NT2/D1 (cell line): ENCODE measurements at regions not wholly inside any gene's neighbourhood (a gene's known extent, or its start where the extent isn't known, plus 50 kb on each side); places are given as distances from the start of the nearest gene placed in this dataset.
"Not testable (repeated sequence)": the region's sequence is repeated elsewhere in the genome, so short reads cannot be mapped to it uniquely, and the experiment has no call there.

Experiments used
- DNase-seq: peaks from one replicate; pipeline ENCODE4 v3.0.0-alpha.2; 2011; ENCODE audit warnings: low read depth, low spot score
- H3K27me3 ChIP-seq: 2 replicates; pipeline ENCODE4 v1.6.0; 2011; ENCODE audit warnings: mild to moderate bottlenecking; ENCODE audit not compliant: insufficient read length, insufficient read depth
- H3K36me3 ChIP-seq: 2 replicates; pipeline ENCODE4 v1.6.1; 2011; ENCODE audit warnings: mild to moderate bottlenecking, low read length, mixed read lengths; ENCODE audit not compliant: insufficient read depth, insufficient read length
- H3K4me1 ChIP-seq: 2 replicates; pipeline ENCODE4 v1.5.1; 2011; ENCODE audit not compliant: insufficient read depth, insufficient read length
- H3K4me3 ChIP-seq: 2 replicates; pipeline ENCODE4 v1.5.1; 2011; ENCODE audit warnings: low read depth; ENCODE audit not compliant: insufficient read length
- H3K9ac ChIP-seq: 2 replicates; pipeline ENCODE4 v1.6.0; 2011; ENCODE audit warnings: low read depth; ENCODE audit not compliant: insufficient read length
- H3K9me3 ChIP-seq: 2 replicates; pipeline ENCODE4 v1.5.1; 2011; ENCODE audit warnings: mild to moderate bottlenecking, low read length; ENCODE audit not compliant: insufficient read depth
- YY1 ChIP-seq: IDR thresholded peaks from 2 replicates; pipeline ENCODE4 v1.6.1; 2011; ENCODE audit not compliant: insufficient read length, insufficient read depth

- not testable (repeated sequence) for H3K9ac ChIP-seq, H3K27me3 ChIP-seq, H3K9me3 ChIP-seq, DNase-seq, H3K4me1 ChIP-seq, H3K36me3 ChIP-seq
- H3K4me3 ChIP-seq: peak overlapping the region; percentile 48
Observed at GRCh38 chr1:120557605-120558302, 142.9 kb downstream of the NBPF8 start.

GRCh38 chr1:120558303-120559060 is 143.6 kb downstream of the NBPF8 start:
- not testable (repeated sequence) for H3K36me3 ChIP-seq, H3K9me3 ChIP-seq, H3K4me1 ChIP-seq, H3K27me3 ChIP-seq
- TF ChIP-seq YY1: peak; percentile 34
- DNase-seq: peak; percentile 44
- H3K9ac ChIP-seq: peak overlapping the region; percentile 46
- peak overlapping the region; percentile 46 for H3K4me3 ChIP-seq

- H3K4me1 ChIP-seq, H3K9ac ChIP-seq, H3K4me3 ChIP-seq, DNase-seq, H3K27me3 ChIP-seq, H3K36me3 ChIP-seq, H3K9me3 ChIP-seq: not testable (repeated sequence)
Observed at GRCh38 chr1:120561767-120562166, 146.9 kb downstream of the NBPF8 start.

- not testable (repeated sequence) for H3K4me3 ChIP-seq, H3K9me3 ChIP-seq, DNase-seq, H3K9ac ChIP-seq, H3K27me3 ChIP-seq, H3K36me3 ChIP-seq, H3K4me1 ChIP-seq
Observed at GRCh38 chr1:120565396-120565795, 150.6 kb downstream of the NBPF8 start.

GRCh38 chr1:120567620-120568019 is 152.8 kb downstream of the NBPF8 start:
- not testable (repeated sequence) for H3K36me3 ChIP-seq, H3K4me1 ChIP-seq, H3K27me3 ChIP-seq, H3K4me3 ChIP-seq, H3K9ac ChIP-seq, DNase-seq, H3K9me3 ChIP-seq

GRCh38 chr1:120575201-120575600 is 148.5 kb upstream of the NBPF26 start:
- not testable (repeated sequence) for DNase-seq, H3K4me1 ChIP-seq, H3K9ac ChIP-seq, H3K9me3 ChIP-seq, H3K27me3 ChIP-seq, H3K4me3 ChIP-seq, H3K36me3 ChIP-seq

- H3K4me3 ChIP-seq, H3K9me3 ChIP-seq, DNase-seq, H3K27me3 ChIP-seq, H3K4me1 ChIP-seq, H3K9ac ChIP-seq, H3K36me3 ChIP-seq: not testable (repeated sequence)
Observed at GRCh38 chr1:120582135-120582534, 141.6 kb upstream of the NBPF26 start.

GRCh38 chr1:120586053-120586452 is 137.7 kb upstream of the NBPF26 start:
- not testable (repeated sequence) for DNase-seq, H3K36me3 ChIP-seq, H3K9ac ChIP-seq, H3K4me3 ChIP-seq, H3K27me3 ChIP-seq, H3K9me3 ChIP-seq, H3K4me1 ChIP-seq

- H3K27me3 ChIP-seq, H3K4me1 ChIP-seq, H3K4me3 ChIP-seq, H3K9ac ChIP-seq, H3K9me3 ChIP-seq, DNase-seq, H3K36me3 ChIP-seq: not testable (repeated sequence)
Observed at GRCh38 chr1:120588811-120589210, 134.9 kb upstream of the NBPF26 start.

- H3K36me3 ChIP-seq, DNase-seq, H3K9me3 ChIP-seq, H3K4me1 ChIP-seq, H3K4me3 ChIP-seq, H3K27me3 ChIP-seq, H3K9ac ChIP-seq: not testable (repeated sequence)
Observed at GRCh38 chr1:120591774-120592173, 132.0 kb upstream of the NBPF26 start.

- not testable (repeated sequence) for H3K9ac ChIP-seq, H3K27me3 ChIP-seq, DNase-seq, H3K4me3 ChIP-seq, H3K4me1 ChIP-seq, H3K9me3 ChIP-seq, H3K36me3 ChIP-seq
Observed at GRCh38 chr1:120592943-120593342, 130.8 kb upstream of the NBPF26 start.

GRCh38 chr1:120593648-120594047 is 130.1 kb upstream of the NBPF26 start:
- not testable (repeated sequence) for H3K9me3 ChIP-seq, H3K4me3 ChIP-seq, DNase-seq, H3K4me1 ChIP-seq, H3K9ac ChIP-seq, H3K27me3 ChIP-seq, H3K36me3 ChIP-seq
